Activated CD4-positive, alpha-beta T cell treated with anti-CD3 and anti-CD28 coated beads, Interleukin-2, amount 10 ng/mL, durations not matched to agents 24 days and 14 days (primary cell): ENCODE measurements at regions not wholly inside any gene's neighbourhood (a gene's known extent, or its start where the extent isn't known, plus 50 kb on each side); places are given as distances from the start of the nearest gene placed in this dataset.

ENCODE experiments used
- DNase-seq: peaks from one replicate; pipeline ENCODE4 v3.0.0; 2022
- H3K27ac Mint-ChIP-seq: one replicate; pipeline ENCODE4 v1.8.0; 2022; ENCODE audit warnings: mild to moderate bottlenecking, mixed read lengths
- H3K27me3 Mint-ChIP-seq: one replicate; pipeline ENCODE4 v1.8.0; 2022; ENCODE audit warnings: mixed read lengths
- H3K36me3 Mint-ChIP-seq: one replicate; pipeline ENCODE4 v1.8.0; 2022; ENCODE audit warnings: low read depth, mild to moderate bottlenecking, mixed read lengths
- H3K4me1 Mint-ChIP-seq: one replicate; pipeline ENCODE4 v1.8.0; 2021; ENCODE audit warnings: mixed read lengths
- H3K4me3 Mint-ChIP-seq: one replicate; pipeline ENCODE4 v1.8.0; 2022; ENCODE audit warnings: mild to moderate bottlenecking, moderate library complexity, mixed read lengths
- H3K9me3 Mint-ChIP-seq: one replicate; pipeline ENCODE4 v1.8.0; 2021; ENCODE audit warnings: mixed read lengths
- intact Hi-C: fragments of 100-400 bp; cut with micrococcal nuclease; formaldehyde crosslinking; loops from one replicate; pipeline ENCODE4 v1.15.1; 2023

DNA sequence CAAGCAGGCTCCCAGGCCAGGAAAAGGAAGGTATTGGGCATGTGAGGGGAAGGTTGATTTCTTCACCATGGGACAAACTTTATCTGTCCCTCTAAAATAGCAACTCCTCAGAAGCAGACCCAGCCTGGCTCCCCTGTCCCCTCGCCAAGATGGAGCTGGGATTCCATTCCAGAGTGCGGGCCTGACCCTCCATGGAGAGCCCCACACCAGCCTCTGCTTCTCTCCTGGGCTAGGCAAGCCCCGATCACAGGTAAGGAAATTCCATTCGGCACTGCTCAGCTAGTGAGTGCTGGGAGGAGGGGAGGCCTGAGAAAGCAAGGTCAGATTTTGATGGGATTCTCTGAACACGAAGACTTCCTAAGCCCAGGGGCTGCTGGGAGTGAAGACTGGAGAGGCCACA, 98.4 kb downstream of the EFNB1 start:
- Mint-ChIP-seq H3K27ac (no peak overlapping the region), H3K36me3 (no peaks in the 10 kb centered on the region), H3K4me3 (no peak overlapping the region), H3K9me3 (no peaks in the 10 kb centered on the region), H3K4me1 (no peaks in the 10 kb centered on the region), H3K27me3 (no peaks in the 10 kb centered on the region)
- intact Hi-C loops: no loop called here
- DNase-seq: no peak

DNA sequence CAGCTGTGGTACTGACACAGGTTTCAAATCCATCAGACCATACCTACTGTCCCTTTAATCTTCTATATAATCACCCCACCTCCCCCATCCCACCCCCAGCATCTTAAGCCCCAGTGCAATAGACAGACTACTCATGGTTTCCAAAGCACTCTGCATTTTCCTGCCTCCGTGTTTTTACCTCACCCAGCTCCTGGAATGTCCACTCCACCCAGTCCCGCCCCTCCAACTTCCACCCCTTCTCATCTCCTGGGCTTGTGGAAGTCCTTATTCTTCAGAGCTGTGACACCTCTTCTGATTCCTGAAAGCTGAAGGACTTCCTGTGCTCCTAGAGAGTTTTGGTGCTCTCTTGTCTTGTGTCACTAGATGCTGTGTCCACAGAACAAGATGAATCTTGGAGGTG, 94.3 kb downstream of the EFNB1 start:
- H3K9me3 Mint-ChIP-seq: no peaks in the 10 kb centered on the region
- H3K4me1 Mint-ChIP-seq: peaks cover 2% of the 10 kb centered on the region
- no peak overlapping the region for H3K27ac Mint-ChIP-seq
- intact Hi-C loops: no loop called here
- no peaks in the 10 kb centered on the region for H3K36me3 Mint-ChIP-seq
- no peak overlapping the region for H3K4me3 Mint-ChIP-seq
- H3K27me3 Mint-ChIP-seq: peaks cover 2% of the 10 kb centered on the region
- DNase-seq: no peak

DNA sequence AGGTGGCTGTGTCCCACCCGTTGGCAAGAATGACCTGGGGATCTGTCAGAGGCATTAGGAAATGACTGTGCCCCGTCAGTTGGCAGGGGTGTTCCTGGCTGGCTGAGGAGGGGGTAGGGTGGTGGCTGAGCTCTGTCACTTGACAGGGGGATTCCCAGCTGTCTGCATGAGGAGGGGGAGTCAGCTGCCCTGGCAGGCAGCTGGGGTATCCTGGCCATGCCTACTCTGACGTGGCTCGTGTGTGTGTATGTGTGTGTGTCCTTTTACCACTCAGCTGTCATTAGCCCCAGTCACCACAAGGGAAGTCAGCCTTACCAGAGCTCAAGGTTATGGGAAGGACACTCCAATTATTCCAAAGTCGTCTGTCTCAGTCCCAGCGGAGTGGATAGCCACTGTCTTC, 93.2 kb downstream of the EFNB1 start:
- peaks cover 2% of the 10 kb centered on the region for H3K27me3 Mint-ChIP-seq
- intact Hi-C loops: no loop called here
- no peak overlapping the region for H3K4me3 Mint-ChIP-seq
- no peaks in the 10 kb centered on the region for H3K9me3 Mint-ChIP-seq
- no peak for DNase-seq
- H3K27ac Mint-ChIP-seq: no peak overlapping the region
- H3K36me3 Mint-ChIP-seq: no peaks in the 10 kb centered on the region
- H3K4me1 Mint-ChIP-seq: peaks cover 2% of the 10 kb centered on the region

DNA sequence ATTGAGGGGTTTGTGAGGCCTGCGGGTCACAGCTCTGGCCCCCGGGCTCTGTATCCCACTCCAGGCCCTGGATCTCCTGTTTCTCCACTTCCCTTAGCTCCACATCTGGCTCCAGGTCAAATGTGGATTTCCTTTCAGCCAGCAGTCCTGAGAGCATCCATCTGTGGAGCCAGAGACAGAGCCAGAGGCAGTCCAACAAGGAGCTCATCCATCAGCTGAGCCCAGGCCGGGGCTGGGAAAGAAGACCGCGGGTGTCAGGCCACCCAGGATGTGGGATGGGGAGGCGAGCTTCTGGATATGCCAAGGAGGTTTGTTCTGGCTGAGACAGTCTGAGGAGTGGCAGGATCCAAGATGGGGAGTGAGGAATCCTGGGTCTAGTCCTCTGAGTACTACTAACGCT, 91.7 kb downstream of the EFNB1 start:
- no peaks in the 10 kb centered on the region for H3K9me3 Mint-ChIP-seq
- intact Hi-C loops: no loop called here

DNA sequence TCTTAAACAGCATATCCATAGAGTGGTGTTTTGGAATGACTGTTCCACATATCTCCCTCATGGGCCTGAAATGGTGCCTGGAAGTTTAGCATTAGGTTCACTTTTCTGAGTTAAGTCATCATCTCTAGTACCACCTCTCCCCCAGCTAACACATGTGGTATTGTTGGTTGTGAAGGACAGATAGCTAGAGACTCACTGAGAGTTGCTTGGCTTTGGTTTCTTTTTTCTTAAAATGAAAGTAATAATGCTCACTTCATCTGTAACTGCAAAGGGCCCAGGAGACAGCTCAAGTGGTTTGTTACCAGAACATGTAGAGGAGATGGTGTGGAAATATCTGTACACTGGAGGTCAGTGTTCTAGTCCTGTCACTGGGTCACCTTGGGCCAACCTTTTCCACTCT, 90.9 kb downstream of the EFNB1 start:
- Mint-ChIP-seq H3K4me1 (peaks cover 2% of the 10 kb centered on the region), H3K27ac (no peak overlapping the region), H3K9me3 (no peaks in the 10 kb centered on the region), H3K4me3 (no peak overlapping the region), H3K36me3 (no peaks in the 10 kb centered on the region), H3K27me3 (peaks cover 2% of the 10 kb centered on the region)
- no peak for DNase-seq
- intact Hi-C loops: no loop called here

More for the DNA sequence above, 91.7 kb downstream of the EFNB1 start:
- Mint-ChIP-seq H3K27me3 (peaks cover 2% of the 10 kb centered on the region), H3K4me3 (no peak overlapping the region), H3K4me1 (peaks cover 2% of the 10 kb centered on the region), H3K36me3 (no peaks in the 10 kb centered on the region), H3K27ac (no peak overlapping the region)
- no peak for DNase-seq

DNA sequence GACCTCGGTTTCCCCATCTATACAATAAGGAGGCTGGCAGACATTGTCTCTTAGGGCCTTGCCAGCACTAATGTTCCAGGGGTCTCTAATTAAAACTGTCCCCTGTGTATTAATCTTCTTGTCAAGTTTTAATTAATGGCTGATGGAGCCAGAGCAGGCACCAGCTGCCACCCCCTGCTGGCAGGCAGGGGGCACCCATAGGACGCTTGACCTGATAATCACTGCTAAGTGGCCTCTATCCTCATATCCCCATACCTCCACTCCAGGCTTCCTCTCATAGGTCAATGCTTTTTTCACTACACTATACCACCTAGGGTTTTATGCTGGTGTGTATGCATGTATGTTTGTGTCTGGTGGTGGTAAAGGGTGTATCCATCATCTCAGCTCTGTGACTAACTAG, 89.4 kb downstream of the EFNB1 start:
- intact Hi-C loops: no loop called here
- DNase-seq: no peak
- Mint-ChIP-seq H3K36me3 (no peaks in the 10 kb centered on the region), H3K4me1 (peaks cover 2% of the 10 kb centered on the region), H3K27me3 (peaks cover 2% of the 10 kb centered on the region), H3K27ac (no peak overlapping the region), H3K4me3 (no peak overlapping the region), H3K9me3 (no peaks in the 10 kb centered on the region)

DNA sequence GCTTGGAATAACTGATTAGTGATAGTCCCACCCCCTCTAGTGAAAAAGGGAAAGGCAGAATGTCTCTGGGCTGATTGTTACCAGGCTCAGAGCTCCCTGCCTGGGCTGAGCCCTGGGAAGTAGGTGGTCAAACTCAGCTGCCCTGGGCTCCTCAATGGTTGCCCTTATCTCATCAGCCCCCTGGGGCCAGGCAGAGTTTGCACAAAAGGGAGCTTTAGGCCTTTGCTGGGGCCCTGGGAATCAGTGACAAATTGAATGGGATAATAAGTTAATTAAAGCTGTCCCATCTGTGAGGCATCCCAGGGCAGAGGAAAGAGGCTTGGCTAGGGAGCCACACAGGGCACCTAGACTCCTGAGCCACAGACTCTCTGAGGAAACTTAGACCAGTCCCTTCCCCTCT, 89.0 kb downstream of the EFNB1 start:
- intact Hi-C loops: no loop called here
- H3K36me3 Mint-ChIP-seq: no peaks in the 10 kb centered on the region

DNA sequence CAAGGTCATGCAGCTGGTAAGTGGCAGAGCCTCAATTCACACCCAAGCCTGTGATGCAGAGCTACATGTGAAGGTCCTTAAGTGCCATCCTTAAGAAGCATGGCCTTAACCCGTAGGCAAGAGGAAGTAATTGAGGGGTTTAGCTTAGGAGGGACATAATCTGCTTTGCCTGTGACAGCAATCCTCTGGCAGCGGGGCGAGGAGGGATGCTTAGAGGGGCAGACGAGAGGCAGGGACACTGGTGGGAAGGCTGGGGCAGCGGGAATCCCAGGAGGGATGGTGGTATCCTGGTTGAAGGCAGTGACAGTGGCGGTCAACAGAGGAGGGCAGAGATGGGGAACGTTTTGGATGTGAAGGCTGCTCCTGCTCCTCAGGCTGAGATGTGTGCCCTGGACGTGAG, 88.1 kb downstream of the EFNB1 start:
- DNase-seq: no peak
- intact Hi-C loops: no loop called here
- no peaks in the 10 kb centered on the region for H3K9me3 Mint-ChIP-seq
- no peak overlapping the region for H3K27ac Mint-ChIP-seq
- no peaks in the 10 kb centered on the region for H3K36me3 Mint-ChIP-seq
- no peak overlapping the region for H3K4me3 Mint-ChIP-seq
- peaks cover 2% of the 10 kb centered on the region for H3K4me1 Mint-ChIP-seq
- H3K27me3 Mint-ChIP-seq: peaks cover 4% of the 10 kb centered on the region

More for the DNA sequence above, 89.0 kb downstream of the EFNB1 start:
- Mint-ChIP-seq H3K9me3 (no peaks in the 10 kb centered on the region), H3K27me3 (peaks cover 4% of the 10 kb centered on the region), H3K4me3 (no peak overlapping the region), H3K4me1 (peaks cover 2% of the 10 kb centered on the region), H3K27ac (no peak overlapping the region)
- no peak for DNase-seq

DNA sequence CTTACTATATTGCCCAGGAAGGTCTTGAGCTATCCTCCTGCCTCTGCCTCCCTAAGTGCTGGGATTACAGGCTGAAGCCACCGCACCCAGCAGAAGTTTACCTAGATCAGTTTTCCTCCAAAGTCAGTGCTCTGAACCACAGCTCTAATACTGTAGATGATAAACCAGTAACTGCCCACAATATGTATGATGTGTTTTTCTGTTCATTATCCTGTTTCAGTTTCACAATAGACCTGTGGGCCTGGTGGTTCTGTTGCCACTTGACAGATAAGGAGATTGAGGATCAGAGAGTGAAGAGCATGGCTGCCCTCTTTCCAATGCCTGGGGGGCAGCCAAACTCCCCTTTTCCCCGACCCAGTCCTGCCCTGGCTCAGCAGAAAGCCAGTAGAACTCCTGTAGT, 87.0 kb downstream of the EFNB1 start:
- intact Hi-C loops: no loop called here
- Mint-ChIP-seq H3K9me3 (no peaks in the 10 kb centered on the region), H3K4me3 (no peak overlapping the region), H3K27ac (no peak overlapping the region), H3K4me1 (peaks cover 2% of the 10 kb centered on the region), H3K27me3 (peaks cover 4% of the 10 kb centered on the region), H3K36me3 (no peaks in the 10 kb centered on the region)
- no peak for DNase-seq

DNA sequence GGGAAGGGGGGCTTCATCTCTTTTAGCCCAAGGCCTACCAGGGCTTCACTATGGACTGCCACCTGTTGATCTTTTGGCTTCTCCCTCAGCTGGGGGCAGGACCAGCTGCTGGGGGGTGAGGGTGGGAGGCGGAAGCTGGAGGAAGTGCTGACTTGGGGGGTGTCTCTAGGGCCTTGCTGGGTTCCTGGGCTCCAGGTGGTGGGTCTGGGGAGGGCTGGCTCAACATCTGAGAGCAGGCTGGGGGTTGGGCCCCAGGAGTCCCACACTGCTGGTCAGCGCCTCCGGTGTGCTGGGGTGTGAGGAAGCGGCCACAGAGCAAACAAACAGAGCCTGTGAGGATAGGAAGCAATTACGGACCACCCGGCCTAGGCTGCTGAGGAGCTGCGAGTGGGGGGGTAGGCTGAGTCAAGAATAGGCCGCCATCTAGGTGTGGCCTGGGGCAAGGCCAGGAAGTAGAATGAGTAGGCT, 85.7 kb downstream of the EFNB1 start:
- Mint-ChIP-seq H3K27ac (no peak overlapping the region), H3K9me3 (no peaks in the 10 kb centered on the region), H3K4me1 (peaks cover 2% of the 10 kb centered on the region), H3K4me3 (no peak overlapping the region), H3K27me3 (peaks cover 4% of the 10 kb centered on the region), H3K36me3 (no peaks in the 10 kb centered on the region)
- DNase-seq: no peak
- intact Hi-C loops: no loop called here

DNA sequence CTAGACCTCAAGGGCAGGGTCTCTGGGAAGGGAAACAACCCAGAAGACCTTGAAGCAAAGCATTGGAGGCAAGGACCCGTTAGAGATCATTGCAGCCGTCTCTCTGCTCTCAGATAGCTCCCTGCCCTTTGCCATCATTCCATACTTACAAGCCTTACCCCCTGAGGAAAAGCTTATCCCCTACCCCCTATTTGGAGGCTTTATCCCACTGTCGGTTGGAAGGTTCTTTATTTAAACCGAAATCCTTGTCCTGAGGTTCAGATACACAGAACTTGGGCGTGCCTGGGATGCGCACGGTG, 84.4 kb downstream of the EFNB1 start:
- Mint-ChIP-seq H3K27ac (no peak overlapping the region), H3K27me3 (peaks cover 2% of the 10 kb centered on the region), H3K4me1 (no peaks in the 10 kb centered on the region), H3K9me3 (no peaks in the 10 kb centered on the region), H3K36me3 (no peaks in the 10 kb centered on the region), H3K4me3 (no peak overlapping the region)
- intact Hi-C loops: no loop called here
- no peak for DNase-seq

DNA sequence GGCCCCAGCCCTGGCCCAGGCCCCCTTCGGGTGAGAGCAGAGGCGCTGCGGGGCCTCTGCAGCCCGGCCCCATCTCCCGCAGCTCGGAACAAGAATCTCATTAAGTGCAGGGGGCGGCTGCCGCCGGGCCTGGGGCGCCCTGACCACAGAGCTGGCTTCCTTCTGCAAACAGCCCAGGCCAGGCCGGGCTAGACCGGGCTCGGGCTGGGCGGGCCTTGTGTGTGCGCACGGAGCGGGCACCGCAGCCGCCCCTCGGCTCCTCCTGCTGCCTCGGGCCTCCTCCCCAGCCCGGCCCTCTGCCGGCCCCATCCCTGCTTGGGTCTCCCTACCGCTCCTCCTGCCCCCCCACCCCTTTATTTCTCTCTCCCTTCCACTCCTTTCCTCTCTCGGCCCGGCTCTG, 83.3 kb downstream of the EFNB1 start:
- Mint-ChIP-seq H3K4me1 (no peaks in the 10 kb centered on the region), H3K27me3 (peaks cover 2% of the 10 kb centered on the region), H3K4me3 (no peak overlapping the region), H3K36me3 (no peaks in the 10 kb centered on the region), H3K27ac (no peak overlapping the region), H3K9me3 (no peaks in the 10 kb centered on the region)
- intact Hi-C loops: no loop called here
- DNase-seq: no peak

DNA sequence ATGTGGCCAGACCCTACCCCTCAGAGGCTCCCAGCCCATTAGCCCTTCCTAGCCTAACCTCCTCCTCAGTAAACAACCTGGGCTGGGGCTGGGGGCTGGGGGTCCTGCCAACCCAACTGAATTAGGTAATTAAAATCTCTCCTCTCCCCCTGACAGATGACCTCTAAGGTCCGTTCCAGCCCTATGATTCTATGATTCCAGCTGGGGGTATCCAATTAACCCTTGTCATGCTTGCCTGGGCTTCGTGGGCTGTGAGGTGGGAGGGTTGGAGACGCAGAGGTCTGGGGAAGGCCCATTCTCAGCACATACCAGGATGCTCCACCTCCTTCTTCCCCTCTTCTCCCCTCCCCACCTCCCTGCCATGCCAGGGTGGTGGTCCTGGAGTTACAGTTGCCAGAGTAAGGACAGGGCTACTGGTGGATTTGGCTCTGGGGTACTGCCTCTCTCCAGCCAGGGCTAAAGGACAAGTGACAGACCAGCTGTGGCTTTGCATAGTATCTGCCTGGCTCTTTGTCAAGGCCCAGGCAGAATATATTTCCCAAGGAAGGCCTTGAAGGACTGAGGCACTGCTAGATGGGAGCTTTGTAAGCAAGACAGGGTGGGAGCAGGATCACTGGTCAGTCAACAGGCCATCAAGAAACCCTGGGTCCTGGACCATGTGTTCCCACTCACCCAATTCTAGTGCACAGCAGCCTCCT, 82.1 kb downstream of the EFNB1 start:
- DNase-seq: no peak
- H3K27me3 Mint-ChIP-seq: peaks cover 2% of the 10 kb centered on the region
- intact Hi-C loops: no loop called here
- H3K4me3 Mint-ChIP-seq: no peak overlapping the region
- no peaks in the 10 kb centered on the region for H3K4me1 Mint-ChIP-seq
- no peaks in the 10 kb centered on the region for H3K9me3 Mint-ChIP-seq
- H3K36me3 Mint-ChIP-seq: no peaks in the 10 kb centered on the region
- H3K27ac Mint-ChIP-seq: no peak overlapping the region

DNA sequence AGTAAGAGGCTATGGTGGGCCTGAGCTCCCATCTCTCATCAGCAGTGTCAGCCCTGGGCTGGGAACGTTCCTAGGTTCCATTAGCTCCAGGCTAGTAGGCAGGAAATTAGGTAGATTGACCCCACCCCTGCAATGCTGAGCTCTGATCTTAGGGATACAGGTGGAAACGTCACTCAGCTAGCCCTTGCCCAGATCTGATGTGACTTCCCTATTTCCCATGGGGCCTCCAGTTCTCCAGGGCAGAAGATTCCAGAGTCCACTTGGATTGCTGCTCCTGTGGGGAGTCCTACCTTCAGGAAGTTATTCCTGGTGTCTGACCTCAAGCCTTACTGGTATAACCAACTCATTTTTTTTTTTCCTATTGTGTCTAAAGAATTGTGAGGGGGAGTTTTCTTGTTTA, 81.1 kb downstream of the EFNB1 start:
- Mint-ChIP-seq H3K27ac (no peak overlapping the region), H3K27me3 (peaks cover 2% of the 10 kb centered on the region), H3K9me3 (no peaks in the 10 kb centered on the region), H3K4me1 (no peaks in the 10 kb centered on the region), H3K4me3 (no peak overlapping the region), H3K36me3 (no peaks in the 10 kb centered on the region)
- no peak for DNase-seq
- intact Hi-C loops: no loop called here

DNA sequence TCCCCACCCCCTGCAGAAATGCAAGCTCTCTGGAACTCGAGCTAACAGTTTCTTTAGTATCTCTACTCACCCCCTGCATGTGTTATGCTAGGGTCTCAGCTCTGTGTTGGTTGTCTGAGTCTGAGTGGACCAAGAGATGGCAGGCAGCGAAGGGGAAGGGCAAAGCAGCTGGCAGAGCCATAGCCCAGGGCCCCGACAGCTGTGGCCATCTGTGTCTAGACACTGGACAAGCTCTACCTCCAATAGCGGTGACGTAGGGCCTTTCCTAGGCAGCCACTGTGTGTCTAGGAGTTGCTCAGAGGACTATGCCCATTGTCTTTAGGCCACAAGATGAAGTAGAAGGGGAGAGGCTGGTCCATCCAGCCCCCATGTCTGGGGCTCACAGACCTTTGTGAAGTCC, 79.2 kb downstream of the EFNB1 start:
- no peak overlapping the region for H3K4me3 Mint-ChIP-seq
- no peak overlapping the region for H3K27ac Mint-ChIP-seq
- no peaks in the 10 kb centered on the region for H3K4me1 Mint-ChIP-seq
- DNase-seq: no peak
- H3K36me3 Mint-ChIP-seq: no peaks in the 10 kb centered on the region
- peaks cover 2% of the 10 kb centered on the region for H3K27me3 Mint-ChIP-seq
- intact Hi-C loops: no loop called here
- H3K9me3 Mint-ChIP-seq: no peaks in the 10 kb centered on the region
